ENCODE measurements at regions not wholly inside any gene's neighbourhood (a gene's known extent, or its start where the extent isn't known, plus 50 kb on each side); places are given as distances from the start of the nearest gene placed in this dataset.

- Histone ChIP-seq H3K4me1 (ENCODE audit: control insufficient read depth in 5 of 5, insufficient read depth in 5 of 5, low read length in 5 of 5) (peaks cover 0 to 15% (median 7%) of the 10 kb centered on the region in 5 donors), H3K27me3 (ENCODE audit: control insufficient read depth in 3 of 3, insufficient read depth in 3 of 3, low read length in 2 of 3) (no peaks in the 10 kb centered on the region), H3K9ac (ENCODE audit: insufficient read depth in 1 of 2, low read length in 2 of 2) (no peak overlapping the region), H3K4me3 (no peak overlapping the region), H3K36me3 (ENCODE audit: control insufficient read depth in 4 of 4, insufficient read depth in 4 of 4, low read length in 4 of 4) (no peaks in the 10 kb centered on the region), H3K27ac (ENCODE audit: low read depth in 1 of 2, low read length in 1 of 2) (no peak overlapping the region), H3K9me3 (ENCODE audit: control insufficient read depth in 4 of 4, insufficient read depth in 3 of 4, low read length in 3 of 4) (no peaks in the 10 kb centered on the region)
- WGBS, 2 donors: 63 to 64% methylated on average over 4 of the region's 4 CpGs
- TF ChIP-seq CTCF (IDR thresholded peaks at IDR 0.05; ENCODE audit: control extremely low read depth, extremely low read depth): no peak
- ATAC-seq (ENCODE audit: insufficient read depth, low FRiP score) (no peak), DNase-seq (no peak)
These were observed 418.5 kb downstream of the SHQ1 start for GRCh38 chr3:72429589-72430353.

- TF ChIP-seq CTCF (IDR thresholded peaks at IDR 0.05; ENCODE audit: control extremely low read depth, extremely low read depth): no peak
- WGBS, 2 donors: 67 to 73% methylated on average over 4 of the region's 4 CpGs
- no peak overlapping the region for H3K4me3 ChIP-seq
- peaks cover 0 to 15% (median 7%) of the 10 kb centered on the region in 5 donors for H3K4me1 ChIP-seq (ENCODE audit: control insufficient read depth in 5 of 5, insufficient read depth in 5 of 5, low read length in 5 of 5)
- no peaks in the 10 kb centered on the region for H3K27me3 ChIP-seq (ENCODE audit: control insufficient read depth in 3 of 3, insufficient read depth in 3 of 3, low read length in 2 of 3)
- no peak for DNase-seq
- H3K9ac ChIP-seq (ENCODE audit: insufficient read depth in 1 of 2, low read length in 2 of 2): no peak overlapping the region
- no peak for ATAC-seq (ENCODE audit: insufficient read depth, low FRiP score)
- no peaks in the 10 kb centered on the region for H3K36me3 ChIP-seq (ENCODE audit: control insufficient read depth in 4 of 4, insufficient read depth in 4 of 4, low read length in 4 of 4)
- no peak overlapping the region for H3K27ac ChIP-seq (ENCODE audit: low read depth in 1 of 2, low read length in 1 of 2)
- no peaks in the 10 kb centered on the region for H3K9me3 ChIP-seq (ENCODE audit: control insufficient read depth in 4 of 4, insufficient read depth in 3 of 4, low read length in 3 of 4)
These were observed 419.4 kb downstream of the SHQ1 start for GRCh38 chr3:72428803-72429202.

- WGBS, 2 donors: 45 to 65% methylated on average over 6 of the region's 6 CpGs
- H3K27me3 ChIP-seq (ENCODE audit: control insufficient read depth in 3 of 3, insufficient read depth in 3 of 3, low read length in 2 of 3): no peaks in the 10 kb centered on the region
- peaks cover 0 to 15% (median 7%) of the 10 kb centered on the region in 5 donors for H3K4me1 ChIP-seq (ENCODE audit: control insufficient read depth in 5 of 5, insufficient read depth in 5 of 5, low read length in 5 of 5)
These were observed 420.6 kb downstream of the SHQ1 start for GRCh38 chr3:72427624-72428023.

More at GRCh38 chr3:72427624-72428023, 420.6 kb downstream of the SHQ1 start:
- ATAC-seq (ENCODE audit: insufficient read depth, low FRiP score) (no peak), DNase-seq (no peak)
- H3K4me3 ChIP-seq: no peak overlapping the region
- H3K27ac ChIP-seq (ENCODE audit: low read depth in 1 of 2, low read length in 1 of 2): no peak overlapping the region
- no peak for TF ChIP-seq CTCF (IDR thresholded peaks at IDR 0.05; ENCODE audit: control extremely low read depth, extremely low read depth)
- H3K9me3 ChIP-seq (ENCODE audit: control insufficient read depth in 4 of 4, insufficient read depth in 3 of 4, low read length in 3 of 4): no peaks in the 10 kb centered on the region
- H3K9ac ChIP-seq (ENCODE audit: insufficient read depth in 1 of 2, low read length in 2 of 2): no peak overlapping the region
- H3K36me3 ChIP-seq (ENCODE audit: control insufficient read depth in 4 of 4, insufficient read depth in 4 of 4, low read length in 4 of 4): no peaks in the 10 kb centered on the region
